IMR-90 (cell line): ENCODE measurements at regions not wholly inside any gene's neighbourhood (a gene's known extent, or its start where the extent isn't known, plus 50 kb on each side); places are given as distances from the start of the nearest gene placed in this dataset.

Experiments
- ATAC-seq: fragments of 200-7000 bp; cut with Tn5 transposase; 2 replicates; pipeline ENCODE4 v1.9.1; 2020; ENCODE audit warnings: low read depth, mild to moderate bottlenecking, moderate library complexity
- BruUV-seq: library from RNA; stranded (reverse); fragments of 400-500 nt; replicated peaks from 2 replicates; lab custom pipeline; 2021; lab: Mats Ljungman, UMichigan
- CTCF ChIA-PET: fragments of 300-600 bp; formaldehyde crosslinking; extraction: SDS; loops from one replicate; lab custom pipeline; 2021; ENCODE audit warnings: antibody characterized with exemption; lab: Yijun Ruan, JAX
- POLR2A ChIA-PET: fragments of 300-600 bp; sonication (Branson Sonifier 250); formaldehyde crosslinking; loops from one replicate; lab custom pipeline; 2022; ENCODE audit warnings: antibody characterized with exemption; ENCODE audit not compliant: unreplicated experiment; lab: Charles Lee
- DNase-seq: peaks from one replicate; pipeline ENCODE4 v3.0.0; 2013
- H2AFZ ChIP-seq: replicated peaks from 2 replicates; pipeline ENCODE3; 2013; ENCODE audit warnings: low read length, mild to moderate bottlenecking; ENCODE audit not compliant: poor library complexity
- H2AK5ac ChIP-seq: 2 replicates; pipeline ENCODE4 v1.6.1; 2013; ENCODE audit warnings: low read depth, low read length, inconsistent platforms
- H2AK9ac ChIP-seq: replicated peaks from 2 replicates; pipeline ENCODE3; 2013; ENCODE audit warnings: mild to moderate bottlenecking, low read depth, low read length, moderate library complexity; ENCODE audit not compliant: poor library complexity
- H2BK120ac ChIP-seq: 2 replicates; pipeline ENCODE4 v1.6.1; 2013; ENCODE audit warnings: low read depth, low read length, inconsistent platforms
- H2BK15ac ChIP-seq: 3 replicates; pipeline ENCODE4 v1.6.1; 2013; ENCODE audit warnings: low read depth, low read length, inconsistent platforms
- H2BK20ac ChIP-seq: 2 replicates; pipeline ENCODE4 v1.6.1; 2013; ENCODE audit warnings: low read depth, mild to moderate bottlenecking, inconsistent platforms, low read length, moderate library complexity
- H2BK5ac ChIP-seq: 2 replicates; pipeline ENCODE4 v1.6.1; 2013; ENCODE audit warnings: mild to moderate bottlenecking, low read depth, low read length, inconsistent platforms; ENCODE audit not compliant: poor library complexity, severe bottlenecking
- H3K14ac ChIP-seq: replicated peaks from 2 replicates; pipeline ENCODE4 v1.6.1; 2013; ENCODE audit warnings: low read depth, low read length, inconsistent platforms
- H3K18ac ChIP-seq: 2 replicates; pipeline ENCODE4 v1.6.1; 2013; ENCODE audit warnings: low read depth, low read length, control low read depth
- H3K23ac ChIP-seq: 2 replicates; pipeline ENCODE4 v1.6.1; 2013; ENCODE audit warnings: low read depth, low read length, inconsistent platforms
- H3K27ac ChIP-seq: 2 replicates; pipeline ENCODE4 v1.5.1; 2013; ENCODE audit warnings: mild to moderate bottlenecking, control low read depth, low read length; ENCODE audit not compliant: insufficient read depth
- H3K27me3 ChIP-seq: 2 replicates; pipeline ENCODE4 v1.6.1; 2013; ENCODE audit warnings: low read length; ENCODE audit not compliant: control insufficient read depth, insufficient read depth
- H3K36me3 ChIP-seq: 2 replicates; pipeline ENCODE4 v1.6.1; 2013; ENCODE audit warnings: low read length, mixed read lengths; ENCODE audit not compliant: control insufficient read depth, insufficient read depth
- H3K4ac ChIP-seq: 2 replicates; pipeline ENCODE4 v1.6.1; 2013; ENCODE audit warnings: low read depth, low read length, inconsistent platforms
- H3K4me1 ChIP-seq: 2 replicates; pipeline ENCODE4 v1.6.1; 2013; ENCODE audit warnings: low read length, mixed read lengths; ENCODE audit not compliant: control insufficient read depth, insufficient read depth
- H3K4me2 ChIP-seq: 2 replicates; pipeline ENCODE4 v1.6.1; 2013; ENCODE audit warnings: low read depth, mild to moderate bottlenecking, control low read depth, low read length, moderate library complexity
- H3K4me3 ChIP-seq: 2 replicates; pipeline ENCODE4 v1.5.1; 2013; ENCODE audit warnings: low read depth, mild to moderate bottlenecking, control low read depth, low read length, moderate library complexity; ENCODE audit not compliant: insufficient read depth
- H3K56ac ChIP-seq: 2 replicates; pipeline ENCODE4 v1.6.1; 2013; ENCODE audit warnings: low read length, inconsistent platforms; ENCODE audit not compliant: insufficient read depth; ENCODE audit errors: extremely low read depth
- H3K79me1 ChIP-seq, 2 experiments: 2 replicates each; pipeline ENCODE4 v1.6.1; 2013; ENCODE audit warnings: low read length in 2 of 2, inconsistent platforms in 1 of 2, low read depth in 1 of 2
- H3K9ac ChIP-seq: 2 replicates; pipeline ENCODE4 v1.6.1; 2013; ENCODE audit warnings: low read depth, low read length, control low read depth
- H3K9me1 ChIP-seq: 2 replicates; pipeline ENCODE4 v1.6.1; 2013; ENCODE audit warnings: low read length, inconsistent platforms; ENCODE audit not compliant: insufficient read depth
- H3K9me3 ChIP-seq: 2 replicates; pipeline ENCODE4 v1.6.1; 2013; ENCODE audit warnings: low read length; ENCODE audit not compliant: control insufficient read depth, insufficient read depth
- H4K20me1 ChIP-seq: 2 replicates; pipeline ENCODE4 v1.6.1; 2013; ENCODE audit warnings: low read length, inconsistent platforms; ENCODE audit not compliant: insufficient read depth
- H4K5ac ChIP-seq: 2 replicates; pipeline ENCODE4 v1.6.1; 2013; ENCODE audit warnings: mild to moderate bottlenecking, low read depth, low read length, control low read depth
- H4K8ac ChIP-seq, 2 experiments: 2 replicates each; pipeline ENCODE4 v1.6.1; 2013; ENCODE audit warnings: low read depth in 2 of 2, low read length in 2 of 2, control low read depth in 1 of 2, inconsistent platforms in 1 of 2
- H4K91ac ChIP-seq: 2 replicates; pipeline ENCODE4 v1.6.1; 2013; ENCODE audit warnings: low read depth, low read length, inconsistent platforms; ENCODE audit not compliant: insufficient read depth
- BHLHE40 ChIP-seq: fragments of 150-350 bp; IDR thresholded peaks from 2 replicates; pipeline ENCODE4 v1.6.1; 2016; ENCODE audit warnings: mild to moderate bottlenecking, low read depth, low read length
- CEBPB ChIP-seq: IDR thresholded peaks from 2 replicates; pipeline ENCODE4 v1.6.1; 2012; ENCODE audit warnings: low read depth, low read length, improper control_type of control experiment
- CHD1 ChIP-seq: IDR thresholded peaks from 2 replicates; pipeline ENCODE4 v1.6.1; 2012; ENCODE audit warnings: low read depth, low read length, improper control_type of control experiment
- CTCF ChIP-seq: conservative IDR thresholded peaks from 2 replicates; pipeline ENCODE4 v1.5.1; 2012; ENCODE audit warnings: mild to moderate bottlenecking, low read depth, low read length, improper control_type of control experiment
- ELK1 ChIP-seq: fragments of 150-350 bp; IDR thresholded peaks from 2 replicates; pipeline ENCODE4 v1.6.1; 2016; ENCODE audit warnings: low read depth, mild to moderate bottlenecking, low read length, moderate library complexity, borderline replicate concordance
- FOS ChIP-seq: fragments of 150-350 bp; IDR thresholded peaks from 2 replicates; pipeline ENCODE4 v1.6.1; 2016; ENCODE audit warnings: low read depth, low read length
- MAFK ChIP-seq: IDR thresholded peaks from 2 replicates; pipeline ENCODE4 v1.6.1; 2012; ENCODE audit warnings: low read depth, low read length, improper control_type of control experiment
- MAZ ChIP-seq: IDR thresholded peaks from 2 replicates; pipeline ENCODE4 v1.6.1; 2012; ENCODE audit warnings: low read depth, mild to moderate bottlenecking, low read length, improper control_type of control experiment, moderate library complexity, borderline replicate concordance
- MXI1 ChIP-seq: IDR thresholded peaks from 2 replicates; pipeline ENCODE4 v1.6.1; 2012; ENCODE audit warnings: low read depth, mild to moderate bottlenecking, low read length, moderate library complexity, borderline replicate concordance
- POLR2A ChIP-seq: IDR thresholded peaks from 2 replicates; pipeline ENCODE4 v1.6.1; 2012; ENCODE audit warnings: mild to moderate bottlenecking, low read depth, low read length
- RAD21 ChIP-seq: IDR thresholded peaks from 2 replicates; pipeline ENCODE4 v1.6.1; 2012; ENCODE audit warnings: low read length, improper control_type of control experiment
- RFX5 ChIP-seq: IDR thresholded peaks from 2 replicates; pipeline ENCODE4 v1.8.0; 2012; ENCODE audit warnings: low read depth, mild to moderate bottlenecking, low read length, moderate library complexity
- WGBS, 2 experiments: methylation state at CpG; one replicate each; pipeline versions ENCODE4 v1.1.5 to v1.1.7; 2013; ENCODE audit warnings: missing lambda C conversion rate in 2 of 2; ENCODE audit not compliant: insufficient read length in 1 of 2; ENCODE audit errors: extremely low coverage in 2 of 2; 5-methylcytosine and 5-hydroxymethylcytosine counted together
- dilution Hi-C: fragments of 300-500 bp; cut with HindIII; formaldehyde crosslinking; loops from one replicate; pipeline ENCODE4 v1.14.3; 2018; ENCODE audit warnings: low sequenced_read_pairs; ENCODE audit not compliant: unreplicated experiment
- in situ Hi-C: fragments of 300-500 bp; cut with MboI; formaldehyde crosslinking; loops from 3 replicates; pipeline ENCODE4 v1.14.3; 2019; ENCODE audit warnings: low sequenced_read_pairs, inconsistent platforms, mixed read lengths
- intact Hi-C: fragments of 100-400 bp; cut with micrococcal nuclease; formaldehyde crosslinking; loops from 2 replicates; pipeline ENCODE4 v1.10.0; 2022

GRCh38 chr10:44755481-44755880 is 155.7 kb upstream of the TMEM72 start:
- no peaks in the 10 kb centered on the region; the same call in 1 of the 2 replicates for H4K20me1 ChIP-seq
- peak overlapping the region; percentile 64 for H2BK120ac ChIP-seq
- peak overlapping the region; percentile 40; the same call in 1 of the 2 replicates for H3K4ac ChIP-seq
- no peak overlapping the region for H4K5ac ChIP-seq
- dilution Hi-C loops: no loop called here
- intact Hi-C loops: no loop called here
- WGBS, 2 experiments: 100% methylated on average over 1 of the region's 4 CpGs; no CpG with 5 or more reads in 1 of the 2 experiments
- H3K4me1 ChIP-seq: peaks cover 11% of the 10 kb centered on the region
- no peaks in the 10 kb centered on the region for H3K27me3 ChIP-seq
- POLR2A ChIA-PET: no interaction called here
- TF ChIP-seq MAFK: no peak
- no peak for TF ChIP-seq RFX5
- TF ChIP-seq FOS: no peak
- no peak for TF ChIP-seq RAD21
- TF ChIP-seq CEBPB: no peak
- TF ChIP-seq MXI1: no peak
- TF ChIP-seq POLR2A: no peak
- TF ChIP-seq ELK1: no peak
- TF ChIP-seq CHD1: no peak
- TF ChIP-seq BHLHE40: no peak
- no peak for TF ChIP-seq CTCF
- no peak for TF ChIP-seq MAZ
- no peaks in the 10 kb centered on the region for H3K79me1 ChIP-seq
- H2BK15ac ChIP-seq: 0 out of 3 replicates have a peak overlapping the region, but pooled peaks have one; percentile 8
- CTCF ChIA-PET: no interaction called here
- no peak overlapping the region for H3K4me3 ChIP-seq
- H4K91ac ChIP-seq: no peak overlapping the region
- H3K56ac ChIP-seq: no peak overlapping the region
- H3K9ac ChIP-seq: no peak overlapping the region
- H3K9me1 ChIP-seq: peaks cover 25% of the 10 kb centered on the region
- in situ Hi-C loops: no loop called here
- no peak overlapping the region for H2BK5ac ChIP-seq
- BruUV-seq: no TSS peak
- no peak overlapping the region for H3K4me2 ChIP-seq
- H2AFZ ChIP-seq: no peak overlapping the region
- ATAC-seq (no peak), DNase-seq (no peak)
- peak overlapping the region; percentile 65 for H2AK5ac ChIP-seq
- peak overlapping the region; percentile 33; the same call in 1 of the 2 replicates for H2BK20ac ChIP-seq
- no peak overlapping the region; the same call in 1 of the 2 replicates for H3K27ac ChIP-seq
- no peak overlapping the region for H3K18ac ChIP-seq
- H3K9me3 ChIP-seq: no peaks in the 10 kb centered on the region
- H2AK9ac ChIP-seq: no peak overlapping the region
- H3K14ac ChIP-seq: no peak overlapping the region
- H4K8ac ChIP-seq: peak overlapping the region in 1 of 2 experiments; percentile 32; a peak in 1 of 4 replicates
- no peaks in the 10 kb centered on the region for H3K36me3 ChIP-seq
- H3K23ac ChIP-seq: no peak overlapping the region
